ENCODE measurements at regions not wholly inside any gene's neighbourhood (a gene's known extent, or its start where the extent isn't known, plus 50 kb on each side); places are given as distances from the start of the nearest gene placed in this dataset.

- in situ Hi-C loops (cut with HindIII; ENCODE audit: low sequenced_read_pairs): no loop called here
- no peak overlapping the region for H3K4me3 ChIP-seq (ENCODE audit: low read depth, low read length)
- TF ChIP-seq, protein P1, sequence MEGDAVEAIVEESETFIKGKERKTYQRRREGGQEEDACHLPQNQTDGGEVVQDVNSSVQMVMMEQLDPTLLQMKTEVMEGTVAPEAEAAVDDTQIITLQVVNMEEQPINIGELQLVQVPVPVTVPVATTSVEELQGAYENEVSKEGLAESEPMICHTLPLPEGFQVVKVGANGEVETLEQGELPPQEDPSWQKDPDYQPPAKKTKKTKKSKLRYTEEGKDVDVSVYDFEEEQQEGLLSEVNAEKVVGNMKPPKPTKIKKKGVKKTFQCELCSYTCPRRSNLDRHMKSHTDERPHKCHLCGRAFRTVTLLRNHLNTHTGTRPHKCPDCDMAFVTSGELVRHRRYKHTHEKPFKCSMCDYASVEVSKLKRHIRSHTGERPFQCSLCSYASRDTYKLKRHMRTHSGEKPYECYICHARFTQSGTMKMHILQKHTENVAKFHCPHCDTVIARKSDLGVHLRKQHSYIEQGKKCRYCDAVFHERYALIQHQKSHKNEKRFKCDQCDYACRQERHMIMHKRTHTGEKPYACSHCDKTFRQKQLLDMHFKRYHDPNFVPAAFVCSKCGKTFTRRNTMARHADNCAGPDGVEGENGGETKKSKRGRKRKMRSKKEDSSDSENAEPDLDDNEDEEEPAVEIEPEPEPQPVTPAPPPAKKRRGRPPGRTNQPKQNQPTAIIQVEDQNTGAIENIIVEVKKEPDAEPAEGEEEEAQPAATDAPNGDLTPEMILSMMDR (IDR thresholded peaks at IDR 0.05; ENCODE audit: low read depth, low read length, missing control alignments): no peak
- DNase-seq (ENCODE audit: low read depth): no peak
These were observed 108.1 kb upstream of the ATXN7L3B start for GRCh38 chr12:74429535-74429934.

DNA sequence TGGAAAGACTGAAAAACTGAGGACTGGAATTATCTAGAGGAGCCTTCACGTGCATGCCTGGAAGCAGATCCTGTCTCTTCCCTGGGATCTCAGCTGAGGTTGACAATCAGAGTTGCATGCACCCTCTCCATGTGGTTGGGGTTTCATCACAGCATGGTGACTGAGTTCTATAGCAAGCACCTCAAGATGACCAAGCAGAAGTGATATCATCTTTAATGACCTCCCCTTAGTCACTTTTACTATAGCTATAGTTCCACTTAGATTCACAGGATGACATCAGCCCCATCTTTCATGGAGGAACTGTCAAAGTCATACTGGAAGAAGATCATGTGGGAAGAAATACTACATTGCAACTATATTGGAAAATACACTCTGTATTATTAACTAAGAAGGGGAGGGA, 105.8 kb upstream of the ATXN7L3B start:
- no peak for DNase-seq (ENCODE audit: low read depth)
- in situ Hi-C loops (cut with HindIII; ENCODE audit: low sequenced_read_pairs): no loop called here
- no peak overlapping the region for H3K4me3 ChIP-seq (ENCODE audit: low read depth, low read length)
- TF ChIP-seq, protein P1 (IDR thresholded peaks at IDR 0.05; ENCODE audit: low read depth, low read length, missing control alignments): no peak

DNA sequence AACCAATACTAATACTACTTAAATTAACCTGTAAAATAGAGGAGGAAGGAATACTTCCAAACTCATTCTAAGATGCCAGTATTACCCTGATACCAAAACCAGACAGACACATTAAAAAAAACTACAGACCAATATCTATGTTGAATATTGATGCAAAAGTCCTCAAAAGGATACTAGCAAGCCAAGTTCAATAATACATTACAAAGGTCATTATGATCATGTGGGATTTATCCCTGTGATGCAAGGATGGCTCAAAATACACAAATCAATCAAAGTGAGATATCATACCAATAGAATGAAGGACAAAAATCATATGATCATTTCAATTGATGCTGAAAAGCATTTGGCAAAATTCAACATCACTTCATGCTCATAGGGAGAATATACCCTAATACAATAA, 97.2 kb upstream of the ATXN7L3B start:
- TF ChIP-seq, protein P1 (IDR thresholded peaks at IDR 0.05; ENCODE audit: low read depth, low read length, missing control alignments): no peak
- in situ Hi-C loops (cut with HindIII; ENCODE audit: low sequenced_read_pairs): no loop called here
- no peak for DNase-seq (ENCODE audit: low read depth)
- H3K4me3 ChIP-seq (ENCODE audit: low read depth, low read length): no peak overlapping the region

GRCh38 chr12:74441872-74442271, 95.8 kb upstream of the ATXN7L3B start:
- no peak for DNase-seq (ENCODE audit: low read depth)
- in situ Hi-C loops (cut with HindIII; ENCODE audit: low sequenced_read_pairs): no loop called here
- H3K4me3 ChIP-seq (ENCODE audit: low read depth, low read length): no peak overlapping the region
- TF ChIP-seq, protein P1 (IDR thresholded peaks at IDR 0.05; ENCODE audit: low read depth, low read length, missing control alignments): no peak

DNA sequence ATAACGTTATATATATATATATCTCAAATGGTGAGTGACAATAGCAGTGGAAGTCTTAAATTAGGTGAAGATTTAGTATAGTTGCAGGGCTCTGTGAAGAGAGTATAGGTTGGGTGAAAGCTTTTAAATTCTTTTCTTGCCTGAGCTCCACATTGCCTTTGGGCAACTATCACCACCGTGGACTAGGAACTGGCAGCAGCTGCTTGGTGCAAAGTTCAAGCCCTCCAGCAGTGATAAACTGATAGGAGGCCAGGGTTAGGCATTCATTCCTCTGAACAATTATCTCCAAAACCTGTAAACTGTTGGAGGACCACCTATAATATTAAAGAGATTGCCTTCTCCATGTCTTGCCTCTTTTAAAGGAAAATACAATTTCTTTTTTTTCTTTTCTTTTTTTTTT, 91.2 kb upstream of the ATXN7L3B start:
- DNase-seq (ENCODE audit: low read depth): no peak
- in situ Hi-C loops (cut with HindIII; ENCODE audit: low sequenced_read_pairs): no loop called here
- TF ChIP-seq, protein P1 (IDR thresholded peaks at IDR 0.05; ENCODE audit: low read depth, low read length, missing control alignments): no peak
- H3K4me3 ChIP-seq (ENCODE audit: low read depth, low read length): no peak overlapping the region

GRCh38 chr12:74449872-74450271, 87.8 kb upstream of the ATXN7L3B start:
- TF ChIP-seq, protein P1 (IDR thresholded peaks at IDR 0.05; ENCODE audit: low read depth, low read length, missing control alignments): no peak
- DNase-seq (ENCODE audit: low read depth): peak; percentile 34
- in situ Hi-C loops (cut with HindIII; ENCODE audit: low sequenced_read_pairs): no loop called here
- no peak overlapping the region for H3K4me3 ChIP-seq (ENCODE audit: low read depth, low read length)

DNA sequence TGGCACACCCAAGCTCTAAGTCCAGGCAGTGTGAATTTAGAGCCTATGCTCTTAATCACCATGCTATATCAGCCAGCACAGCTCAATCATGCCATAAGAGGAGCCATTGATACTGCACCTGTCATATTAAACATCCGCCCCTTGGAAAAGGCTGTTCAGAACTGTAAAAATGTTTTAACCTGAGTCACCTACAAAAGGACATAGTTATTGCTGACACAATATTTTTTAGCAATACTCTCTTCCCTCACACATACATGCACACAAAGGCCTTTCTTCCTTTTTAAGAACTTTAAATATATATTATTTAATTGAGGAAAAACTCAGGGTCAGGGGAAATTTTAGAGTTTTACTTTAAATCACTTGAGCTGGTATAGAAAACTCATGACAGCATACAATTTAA, 83.5 kb upstream of the ATXN7L3B start:
- TF ChIP-seq, protein P1 (IDR thresholded peaks at IDR 0.05; ENCODE audit: low read depth, low read length, missing control alignments): no peak
- in situ Hi-C loops (cut with HindIII; ENCODE audit: low sequenced_read_pairs): no loop called here
- H3K4me3 ChIP-seq (ENCODE audit: low read depth, low read length): no peak overlapping the region
- no peak for DNase-seq (ENCODE audit: low read depth)
